ENCODE measurements at regions not wholly inside any gene's neighbourhood (a gene's known extent, or its start where the extent isn't known, plus 50 kb on each side); places are given as distances from the start of the nearest gene placed in this dataset.
"Not testable (repeated sequence)": the region's sequence is repeated elsewhere in the genome, so short reads cannot be mapped to it uniquely, and the experiment has no call there.

- DNase-seq, result no peak
Observed at GRCh38 chr10:3331187-3331586, 158.6 kb upstream of the PITRM1 start.

GRCh38 chr10:3330663-3331062 is 158.1 kb upstream of the PITRM1 start:
- DNase-seq, result no peak

GRCh38 chr10:3325954-3326750 is 153.6 kb upstream of the PITRM1 start:
- no peak for DNase-seq

- no peak for DNase-seq
Observed at GRCh38 chr10:3324612-3325038, 152.0 kb upstream of the PITRM1 start.

- DNase-seq, result no peak
Observed at GRCh38 chr10:3323865-3324498, 151.4 kb upstream of the PITRM1 start.

GRCh38 chr10:3321123-3321522 is 148.5 kb upstream of the PITRM1 start:
- no peak for DNase-seq

- no peak for DNase-seq
Observed at GRCh38 chr10:3319811-3320226, 147.2 kb upstream of the PITRM1 start.

GRCh38 chr10:3318480-3318807 is 145.9 kb upstream of the PITRM1 start:
- not testable (repeated sequence) for DNase-seq

- not testable (repeated sequence) for DNase-seq
Observed at GRCh38 chr10:3317553-3318479, 145.2 kb upstream of the PITRM1 start.

- not testable (repeated sequence) for DNase-seq
Observed at GRCh38 chr10:3314445-3315085, 142.0 kb upstream of the PITRM1 start.

GRCh38 chr10:3313784-3314444 is 141.3 kb upstream of the PITRM1 start:
- not testable (repeated sequence) for DNase-seq

- DNase-seq, result no peak
Observed at GRCh38 chr10:3312403-3312940, 139.9 kb upstream of the PITRM1 start.

- no peak for DNase-seq
Observed at GRCh38 chr10:3310016-3310784, 137.6 kb upstream of the PITRM1 start.

GRCh38 chr10:3306050-3306449 is 133.5 kb upstream of the PITRM1 start:
- DNase-seq, result no peak

GRCh38 chr10:3295582-3296151 is 123.1 kb upstream of the PITRM1 start:
- no peak for DNase-seq

GRCh38 chr10:3294919-3295581 is 122.5 kb upstream of the PITRM1 start:
- no peak for DNase-seq

- DNase-seq, result no peak
Observed at GRCh38 chr10:3293581-3294431, 121.2 kb upstream of the PITRM1 start.

GRCh38 chr10:3292636-3293035 is 120.1 kb upstream of the PITRM1 start:
- no peak for DNase-seq

GRCh38 chr10:3290550-3290949 is 118.0 kb upstream of the PITRM1 start:
- DNase-seq, result no peak

Measured in NCI-H187 (cell line).